ENCODE measurements at regions not wholly inside any gene's neighbourhood (a gene's known extent, or its start where the extent isn't known, plus 50 kb on each side); places are given as distances from the start of the nearest gene placed in this dataset.

DNA sequence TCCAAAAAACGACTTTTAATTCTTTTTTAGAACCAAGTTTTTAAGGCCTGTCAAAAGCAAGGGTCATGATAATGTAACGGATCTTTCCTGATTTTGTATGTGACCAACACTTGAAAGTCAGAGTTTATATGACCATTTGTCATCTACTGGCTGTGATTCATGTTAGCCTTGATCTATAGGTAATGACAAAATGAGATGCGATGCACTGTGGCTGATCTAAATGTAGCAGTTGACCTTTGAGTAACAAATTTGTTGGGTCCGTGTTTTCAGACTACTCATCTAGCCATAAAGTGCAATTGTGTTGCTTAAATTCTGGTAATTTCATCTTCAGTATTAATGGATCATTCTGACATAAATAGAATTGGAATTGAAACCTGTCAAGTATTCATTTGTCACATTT lies 202.5 kb downstream of the PCDH7 start:
- Histone ChIP-seq H3K27ac (ENCODE audit: low read depth in 1 of 3, low read length in 2 of 3) (no peak overlapping the region), H3K36me3 (ENCODE audit: control insufficient read depth in 3 of 3, insufficient read depth in 2 of 3, low read depth in 1 of 3, low read length in 3 of 3) (no peaks in the 10 kb centered on the region), H3K27me3 (ENCODE audit: control insufficient read depth in 3 of 3, insufficient read depth in 3 of 3, low read length in 3 of 3) (no peaks in the 10 kb centered on the region), H3K4me1 (ENCODE audit: control insufficient read depth in 3 of 3, insufficient read depth in 2 of 3, low read depth in 1 of 3, low read length in 2 of 3) (peaks cover 0 to 18% (median 0%) of the 10 kb centered on the region in 3 donors), H3K4me3 (ENCODE audit: low read depth in 1 of 3, low read length in 3 of 3) (no peak overlapping the region), H3K9me3 (ENCODE audit: control insufficient read depth in 2 of 2, insufficient read depth in 1 of 2, low read depth in 1 of 2, low read length in 1 of 2) (no peaks in the 10 kb centered on the region)
- FAIRE-seq (no peak), DNase-seq (no peak)
- WGBS, 3 donors, result 69 to 84% (median 76%) methylated on average over 4 of the region's 4 CpGs

DNA sequence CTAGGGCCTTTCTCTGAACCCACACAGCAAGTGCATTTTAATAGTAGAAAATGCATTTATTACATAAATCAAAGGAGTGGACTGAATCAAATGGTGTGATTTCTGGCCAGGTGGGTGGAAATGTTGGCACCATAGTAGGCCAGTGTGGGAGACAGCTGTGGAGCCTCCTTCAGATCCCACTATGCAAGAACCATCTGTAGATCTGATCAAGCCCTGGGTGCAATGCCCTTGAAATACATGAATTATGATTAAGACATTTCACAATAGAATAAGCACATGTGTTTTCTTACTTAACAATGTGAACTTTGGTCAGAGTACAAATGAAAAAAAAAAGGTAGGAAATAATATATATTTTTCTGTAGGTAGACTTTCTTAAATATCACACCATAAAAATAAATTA lies 204.3 kb downstream of the PCDH7 start:
- H3K4me1 ChIP-seq (ENCODE audit: control insufficient read depth in 3 of 3, insufficient read depth in 2 of 3, low read depth in 1 of 3, low read length in 2 of 3), result peaks cover 0 to 18% (median 0%) of the 10 kb centered on the region in 3 donors
- DNase-seq, result peak; percentile 11 to 50
- H3K4me3 ChIP-seq (ENCODE audit: low read depth in 1 of 3, low read length in 3 of 3), result no peak overlapping the region
- H3K9me3 ChIP-seq (ENCODE audit: control insufficient read depth in 2 of 2, insufficient read depth in 1 of 2, low read depth in 1 of 2, low read length in 1 of 2), result no peaks in the 10 kb centered on the region
- H3K27me3 ChIP-seq (ENCODE audit: control insufficient read depth in 3 of 3, insufficient read depth in 3 of 3, low read length in 3 of 3), result no peaks in the 10 kb centered on the region
- FAIRE-seq, result no peak
- H3K27ac ChIP-seq (ENCODE audit: low read depth in 1 of 3, low read length in 2 of 3), result no peak overlapping the region
- H3K36me3 ChIP-seq (ENCODE audit: control insufficient read depth in 3 of 3, insufficient read depth in 2 of 3, low read depth in 1 of 3, low read length in 3 of 3), result no peaks in the 10 kb centered on the region

DNA sequence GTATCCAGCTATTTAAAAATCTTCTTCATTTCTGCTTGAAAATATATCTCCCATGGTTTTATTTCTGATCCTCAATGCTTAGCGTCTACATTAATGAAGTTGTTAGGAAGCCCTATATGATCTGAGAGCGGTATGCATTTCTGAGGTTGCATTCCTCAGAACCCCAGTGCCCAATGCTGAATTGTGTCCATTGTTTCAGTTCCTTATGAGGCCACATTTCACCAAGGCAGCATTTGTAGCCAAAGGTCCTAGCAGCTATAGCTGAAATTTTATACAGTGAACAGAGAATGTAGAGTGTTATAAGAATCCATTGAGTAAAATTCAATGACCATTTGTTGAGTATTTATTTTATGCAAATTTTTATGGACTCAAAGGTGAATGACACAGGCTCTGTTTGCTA lies 209.5 kb downstream of the PCDH7 start:
- DNase-seq (no peak), FAIRE-seq (no peak)
- Histone ChIP-seq H3K9me3 (ENCODE audit: control insufficient read depth in 2 of 2, insufficient read depth in 1 of 2, low read depth in 1 of 2, low read length in 1 of 2) (no peaks in the 10 kb centered on the region), H3K4me1 (ENCODE audit: control insufficient read depth in 3 of 3, insufficient read depth in 2 of 3, low read depth in 1 of 3, low read length in 2 of 3) (peaks cover 0 to 15% (median 0%) of the 10 kb centered on the region in 3 donors), H3K27ac (ENCODE audit: low read depth in 1 of 3, low read length in 2 of 3) (no peak overlapping the region), H3K4me3 (ENCODE audit: low read depth in 1 of 3, low read length in 3 of 3) (no peak overlapping the region), H3K27me3 (ENCODE audit: control insufficient read depth in 3 of 3, insufficient read depth in 3 of 3, low read length in 3 of 3) (no peaks in the 10 kb centered on the region), H3K36me3 (ENCODE audit: control insufficient read depth in 3 of 3, insufficient read depth in 2 of 3, low read depth in 1 of 3, low read length in 3 of 3) (no peaks in the 10 kb centered on the region)
- WGBS, 3 donors, result 89 to 96% (median 93%) methylated on average over 2 of the region's 2 CpGs

DNA sequence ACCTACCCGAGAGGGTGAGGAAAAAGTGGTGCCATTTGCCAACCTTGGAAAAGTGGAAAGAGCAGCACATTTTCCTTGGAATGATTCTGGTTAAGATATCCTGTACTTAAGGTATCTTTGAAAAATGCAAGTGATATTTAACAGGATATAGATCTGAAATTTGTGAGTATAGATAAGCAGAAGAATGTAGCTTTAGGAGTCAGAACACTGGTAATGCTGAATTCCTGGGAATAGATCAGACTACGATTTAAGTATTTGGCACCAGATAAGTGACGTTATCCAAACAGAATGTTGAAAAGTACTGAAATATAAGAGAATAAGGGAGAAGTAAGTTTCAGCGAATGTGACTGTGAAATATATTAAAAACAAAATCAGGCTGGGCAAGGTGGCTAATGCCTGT lies 210.1 kb downstream of the PCDH7 start:
- no peaks in the 10 kb centered on the region for H3K36me3 ChIP-seq (ENCODE audit: control insufficient read depth in 3 of 3, insufficient read depth in 2 of 3, low read depth in 1 of 3, low read length in 3 of 3)
- no peaks in the 10 kb centered on the region for H3K27me3 ChIP-seq (ENCODE audit: control insufficient read depth in 3 of 3, insufficient read depth in 3 of 3, low read length in 3 of 3)
- H3K27ac ChIP-seq (ENCODE audit: low read depth in 1 of 3, low read length in 2 of 3), result no peak overlapping the region
- no peak for FAIRE-seq
- no peak for DNase-seq
- H3K4me1 ChIP-seq (ENCODE audit: control insufficient read depth in 3 of 3, insufficient read depth in 2 of 3, low read depth in 1 of 3, low read length in 2 of 3), result peaks cover 0 to 13% (median 0%) of the 10 kb centered on the region in 3 donors
- WGBS, 3 donors, result 86 to 90% (median 89%) methylated on average over 4 of the region's 4 CpGs
- H3K9me3 ChIP-seq (ENCODE audit: control insufficient read depth in 2 of 2, insufficient read depth in 1 of 2, low read depth in 1 of 2, low read length in 1 of 2), result no peaks in the 10 kb centered on the region
- H3K4me3 ChIP-seq (ENCODE audit: low read depth in 1 of 3, low read length in 3 of 3), result no peak overlapping the region

DNA sequence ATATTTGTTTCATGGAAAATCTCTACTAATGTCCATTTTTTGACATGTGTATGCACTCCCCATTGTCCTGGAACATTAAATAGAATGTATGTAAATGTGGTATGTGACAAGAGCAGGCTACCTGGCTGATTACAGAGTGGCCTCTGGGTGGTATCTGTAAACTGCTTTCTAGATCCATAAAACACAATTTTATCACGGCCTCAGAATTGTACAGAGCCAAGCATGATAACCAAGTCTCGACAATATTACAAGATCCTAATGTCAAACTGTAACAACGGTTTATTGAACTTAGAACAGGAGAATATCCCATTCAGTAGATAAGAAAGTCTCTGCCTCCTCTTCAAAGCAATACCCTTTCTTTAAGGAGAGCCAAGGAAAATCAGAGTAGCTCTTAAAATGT lies 212.4 kb downstream of the PCDH7 start:
- peaks cover 0 to 8% (median 0%) of the 10 kb centered on the region in 3 donors for H3K4me1 ChIP-seq (ENCODE audit: control insufficient read depth in 3 of 3, insufficient read depth in 2 of 3, low read depth in 1 of 3, low read length in 2 of 3)
- H3K4me3 ChIP-seq (ENCODE audit: low read depth in 1 of 3, low read length in 3 of 3), result no peak overlapping the region
- no peaks in the 10 kb centered on the region for H3K36me3 ChIP-seq (ENCODE audit: control insufficient read depth in 3 of 3, insufficient read depth in 2 of 3, low read depth in 1 of 3, low read length in 3 of 3)
- no peak for FAIRE-seq
- WGBS, 3 donors, result 13 to 62% (median 47%) methylated on average over 3 of the region's 3 CpGs
- no peak for DNase-seq
- H3K9me3 ChIP-seq (ENCODE audit: control insufficient read depth in 2 of 2, insufficient read depth in 1 of 2, low read depth in 1 of 2, low read length in 1 of 2), result no peaks in the 10 kb centered on the region
- peak overlapping the region in 1 of 3 donors; percentile 54 for H3K27ac ChIP-seq (ENCODE audit: low read depth in 1 of 3, low read length in 2 of 3)
- no peaks in the 10 kb centered on the region for H3K27me3 ChIP-seq (ENCODE audit: control insufficient read depth in 3 of 3, insufficient read depth in 3 of 3, low read length in 3 of 3)

DNA sequence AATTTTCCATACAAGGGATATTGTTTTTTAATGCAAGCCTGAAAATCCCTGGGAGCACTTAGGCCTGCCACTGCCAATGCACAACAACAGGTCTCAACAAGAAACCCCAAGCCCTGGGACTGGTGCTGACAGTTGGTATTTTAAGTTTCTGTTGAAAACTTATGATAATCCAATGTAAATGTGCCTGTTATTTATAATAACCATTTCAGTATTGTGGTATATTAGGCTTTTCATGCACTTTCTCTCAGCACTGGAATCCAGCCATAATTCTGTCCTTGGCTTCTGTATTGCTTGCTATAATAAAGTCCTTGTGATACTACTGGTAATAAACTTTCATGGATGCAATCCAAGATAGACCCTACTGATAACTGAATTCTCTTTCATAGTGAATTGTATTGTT lies 218.9 kb downstream of the PCDH7 start:
- H3K4me1 ChIP-seq (ENCODE audit: control insufficient read depth in 3 of 3, insufficient read depth in 2 of 3, low read depth in 1 of 3, low read length in 2 of 3), result peaks cover 0 to 29% (median 2%) of the 10 kb centered on the region in 3 donors
- peak overlapping the region in 1 of 3 donors; percentile 31 for H3K27ac ChIP-seq (ENCODE audit: low read depth in 1 of 3, low read length in 2 of 3)
- H3K36me3 ChIP-seq (ENCODE audit: control insufficient read depth in 3 of 3, insufficient read depth in 2 of 3, low read depth in 1 of 3, low read length in 3 of 3), result no peaks in the 10 kb centered on the region
- DNase-seq (peak; percentile 63 to 66), FAIRE-seq (no peak)
- no peaks in the 10 kb centered on the region for H3K9me3 ChIP-seq (ENCODE audit: control insufficient read depth in 2 of 2, insufficient read depth in 1 of 2, low read depth in 1 of 2, low read length in 1 of 2)
- no peaks in the 10 kb centered on the region for H3K27me3 ChIP-seq (ENCODE audit: control insufficient read depth in 3 of 3, insufficient read depth in 3 of 3, low read length in 3 of 3)
- H3K4me3 ChIP-seq (ENCODE audit: low read depth in 1 of 3, low read length in 3 of 3), result no peak overlapping the region

DNA sequence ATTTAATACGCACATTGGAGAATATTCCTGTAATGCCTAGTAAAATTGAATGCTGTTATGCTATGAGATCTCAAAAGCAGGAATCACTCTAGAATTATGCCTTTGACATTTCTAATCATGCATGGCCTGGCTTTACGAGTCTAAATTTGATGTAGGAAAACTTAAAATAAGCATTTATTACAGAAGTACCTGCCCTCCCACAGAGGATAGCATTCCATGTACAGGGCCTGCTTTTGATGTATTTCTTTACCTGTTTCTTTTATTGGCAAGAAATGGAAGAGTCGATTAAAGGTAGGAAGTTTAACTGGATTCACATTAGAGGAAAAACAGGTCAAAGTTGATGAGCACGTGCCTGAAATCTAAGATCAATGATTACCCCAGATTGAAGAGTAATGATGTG lies 219.5 kb downstream of the PCDH7 start:
- DNase-seq (no peak), FAIRE-seq (no peak)
- Histone ChIP-seq H3K27ac (ENCODE audit: low read depth in 1 of 3, low read length in 2 of 3) (peak overlapping the region in 1 of 3 donors; percentile 30), H3K4me3 (ENCODE audit: low read depth in 1 of 3, low read length in 3 of 3) (no peak overlapping the region), H3K4me1 (ENCODE audit: control insufficient read depth in 3 of 3, insufficient read depth in 2 of 3, low read depth in 1 of 3, low read length in 2 of 3) (peaks cover 0 to 29% (median 2%) of the 10 kb centered on the region in 3 donors), H3K9me3 (ENCODE audit: control insufficient read depth in 2 of 2, insufficient read depth in 1 of 2, low read depth in 1 of 2, low read length in 1 of 2) (no peaks in the 10 kb centered on the region), H3K27me3 (ENCODE audit: control insufficient read depth in 3 of 3, insufficient read depth in 3 of 3, low read length in 3 of 3) (no peaks in the 10 kb centered on the region), H3K36me3 (ENCODE audit: control insufficient read depth in 3 of 3, insufficient read depth in 2 of 3, low read depth in 1 of 3, low read length in 3 of 3) (no peaks in the 10 kb centered on the region)
- 31 to 60% (median 41%) methylated on average over 4 of the region's 4 CpGs for WGBS, 3 donors

DNA sequence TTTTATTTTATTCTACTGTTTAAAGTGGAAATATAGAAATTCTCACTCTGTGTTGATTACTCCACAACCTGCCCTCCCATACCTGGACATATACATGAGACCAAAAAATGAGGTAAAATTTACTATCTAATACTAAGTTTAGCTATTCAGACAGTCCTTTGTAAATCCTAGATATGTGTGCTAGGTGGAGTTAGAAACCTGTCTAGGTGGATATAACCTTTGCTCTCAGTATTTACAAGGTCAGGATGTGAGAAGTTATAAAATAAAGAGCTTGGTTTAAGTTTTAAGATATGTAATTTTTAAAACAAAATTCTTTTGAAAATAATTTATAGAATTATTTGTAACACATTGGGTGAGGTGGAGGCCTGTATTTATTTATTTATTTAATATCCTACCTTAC lies 221.5 kb downstream of the PCDH7 start:
- Histone ChIP-seq H3K9me3 (ENCODE audit: control insufficient read depth in 2 of 2, insufficient read depth in 1 of 2, low read depth in 1 of 2, low read length in 1 of 2) (no peaks in the 10 kb centered on the region), H3K27ac (ENCODE audit: low read depth in 1 of 3, low read length in 2 of 3) (peak overlapping the region in 1 of 3 donors; percentile 49), H3K4me1 (ENCODE audit: control insufficient read depth in 3 of 3, insufficient read depth in 2 of 3, low read depth in 1 of 3, low read length in 2 of 3) (peaks cover 0 to 29% (median 2%) of the 10 kb centered on the region in 3 donors), H3K4me3 (ENCODE audit: low read depth in 1 of 3, low read length in 3 of 3) (no peak overlapping the region), H3K36me3 (ENCODE audit: control insufficient read depth in 3 of 3, insufficient read depth in 2 of 3, low read depth in 1 of 3, low read length in 3 of 3) (no peaks in the 10 kb centered on the region), H3K27me3 (ENCODE audit: control insufficient read depth in 3 of 3, insufficient read depth in 3 of 3, low read length in 3 of 3) (no peaks in the 10 kb centered on the region)
- DNase-seq, result peak in 1 of 2 donors; percentile 42
- FAIRE-seq, result no peak

DNA sequence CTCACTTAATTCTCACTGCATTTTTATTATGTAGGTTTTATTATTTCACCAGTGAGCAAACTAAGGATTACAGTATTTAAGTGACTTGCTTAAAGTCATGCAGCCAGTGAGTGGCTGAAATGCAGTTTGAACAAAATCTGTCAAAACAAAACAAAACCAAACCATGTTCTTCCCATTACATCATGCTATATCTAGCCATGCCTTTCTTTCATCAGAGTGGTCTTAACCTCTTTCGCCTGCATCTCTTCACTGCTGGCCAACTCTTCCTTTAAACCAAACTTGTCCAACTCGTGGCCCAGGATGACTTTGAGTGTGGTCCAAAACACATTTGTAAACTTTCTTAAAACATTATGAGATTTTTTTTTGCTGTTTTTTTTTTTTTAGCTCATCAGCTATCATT lies 223.2 kb downstream of the PCDH7 start:
- DNase-seq (no peak), FAIRE-seq (no peak)
- no peak overlapping the region for H3K4me3 ChIP-seq (ENCODE audit: low read depth in 1 of 3, low read length in 3 of 3)
- 53 to 60% (median 58%) methylated on average over 2 of the region's 2 CpGs for WGBS, 3 donors
- no peak overlapping the region for H3K27ac ChIP-seq (ENCODE audit: low read depth in 1 of 3, low read length in 2 of 3)
- H3K4me1 ChIP-seq (ENCODE audit: control insufficient read depth in 3 of 3, insufficient read depth in 2 of 3, low read depth in 1 of 3, low read length in 2 of 3), result peaks cover 0 to 29% (median 2%) of the 10 kb centered on the region in 3 donors
- no peaks in the 10 kb centered on the region for H3K36me3 ChIP-seq (ENCODE audit: control insufficient read depth in 3 of 3, insufficient read depth in 2 of 3, low read depth in 1 of 3, low read length in 3 of 3)
- H3K27me3 ChIP-seq (ENCODE audit: control insufficient read depth in 3 of 3, insufficient read depth in 3 of 3, low read length in 3 of 3), result no peaks in the 10 kb centered on the region
- H3K9me3 ChIP-seq (ENCODE audit: control insufficient read depth in 2 of 2, insufficient read depth in 1 of 2, low read depth in 1 of 2, low read length in 1 of 2), result no peaks in the 10 kb centered on the region

All from small intestine (tissue), 7 donors.